ENCODE measurements at regions not wholly inside any gene's neighbourhood (a gene's known extent, or its start where the extent isn't known, plus 50 kb on each side); places are given as distances from the start of the nearest gene placed in this dataset.

DNA sequence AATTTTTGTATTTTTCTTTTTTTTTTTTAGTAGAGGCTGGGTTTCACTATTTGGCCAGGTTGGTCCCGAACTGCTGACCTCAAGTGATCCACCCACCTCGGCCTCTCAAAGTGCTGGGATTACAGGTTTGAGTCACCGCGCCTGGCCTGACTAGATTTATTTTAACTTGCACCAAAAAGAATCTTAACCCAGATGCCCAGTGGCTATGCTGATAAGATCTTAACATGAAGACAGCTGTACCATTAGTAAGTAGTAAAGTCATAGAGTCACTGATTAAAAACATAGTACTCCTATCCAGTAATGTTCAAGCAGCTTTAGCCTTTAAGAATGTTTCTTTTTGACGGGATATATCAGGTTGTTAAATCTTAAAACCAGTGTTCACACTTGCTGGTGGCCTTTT lies 1061.8 kb upstream of the FLRT2 start:
- TF ChIP-seq POLR2A (IDR thresholded peaks at IDR 0.05; ENCODE audit: low read depth, low read length) (no peak), EZH2 (IDR thresholded peaks at IDR 0.05; ENCODE audit: borderline replicate concordance, low read depth, low read length, severe bottlenecking) (no peak), POLR2AphosphoS5 (IDR thresholded peaks at IDR 0.05; ENCODE audit: insufficient read depth, low read depth, low read length) (no peak), JUN (IDR thresholded peaks at IDR 0.05; ENCODE audit: borderline replicate concordance, insufficient read depth, insufficient read length, low read depth) (no peak), GATA2 (IDR thresholded peaks at IDR 0.05; ENCODE audit: insufficient read depth, insufficient read length, low read depth, low read length) (no peak), MYC (IDR thresholded peaks at IDR 0.05; ENCODE audit: low read depth, low read length) (no peak), FOS (IDR thresholded peaks at IDR 0.05; ENCODE audit: borderline replicate concordance, insufficient read depth, low read length) (no peak)
- TF ChIP-seq, protein P1, sequence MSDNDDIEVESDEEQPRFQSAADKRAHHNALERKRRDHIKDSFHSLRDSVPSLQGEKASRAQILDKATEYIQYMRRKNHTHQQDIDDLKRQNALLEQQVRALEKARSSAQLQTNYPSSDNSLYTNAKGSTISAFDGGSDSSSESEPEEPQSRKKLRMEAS (IDR thresholded peaks at IDR 0.05; ENCODE audit: insufficient read depth, insufficient read length): no peak
- TF ChIP-seq, protein P2, sequence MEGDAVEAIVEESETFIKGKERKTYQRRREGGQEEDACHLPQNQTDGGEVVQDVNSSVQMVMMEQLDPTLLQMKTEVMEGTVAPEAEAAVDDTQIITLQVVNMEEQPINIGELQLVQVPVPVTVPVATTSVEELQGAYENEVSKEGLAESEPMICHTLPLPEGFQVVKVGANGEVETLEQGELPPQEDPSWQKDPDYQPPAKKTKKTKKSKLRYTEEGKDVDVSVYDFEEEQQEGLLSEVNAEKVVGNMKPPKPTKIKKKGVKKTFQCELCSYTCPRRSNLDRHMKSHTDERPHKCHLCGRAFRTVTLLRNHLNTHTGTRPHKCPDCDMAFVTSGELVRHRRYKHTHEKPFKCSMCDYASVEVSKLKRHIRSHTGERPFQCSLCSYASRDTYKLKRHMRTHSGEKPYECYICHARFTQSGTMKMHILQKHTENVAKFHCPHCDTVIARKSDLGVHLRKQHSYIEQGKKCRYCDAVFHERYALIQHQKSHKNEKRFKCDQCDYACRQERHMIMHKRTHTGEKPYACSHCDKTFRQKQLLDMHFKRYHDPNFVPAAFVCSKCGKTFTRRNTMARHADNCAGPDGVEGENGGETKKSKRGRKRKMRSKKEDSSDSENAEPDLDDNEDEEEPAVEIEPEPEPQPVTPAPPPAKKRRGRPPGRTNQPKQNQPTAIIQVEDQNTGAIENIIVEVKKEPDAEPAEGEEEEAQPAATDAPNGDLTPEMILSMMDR (IDR thresholded peaks at IDR 0.05; ENCODE audit: extremely low read depth in 1 of 2, insufficient read depth in 1 of 2, low read depth in 1 of 2, low read length in 2 of 2): no peak
